ENCODE measurements at regions not wholly inside any gene's neighbourhood (a gene's known extent, or its start where the extent isn't known, plus 50 kb on each side); places are given as distances from the start of the nearest gene placed in this dataset.

- POLR2A ChIA-PET (ENCODE audit: unreplicated experiment) = no interaction called here
- no TSS peak for BruUV-seq (replicated peaks)
- Histone ChIP-seq H3K36me3 (ENCODE audit: low read depth) (no peaks in the 10 kb centered on the region), H3K27ac (no peak overlapping the region), H4K20me1 (ENCODE audit: insufficient read depth) (no peaks in the 10 kb centered on the region), H3K27me3 (ENCODE audit: insufficient read depth, low read depth) (no peaks in the 10 kb centered on the region), H3K4me1 (replicated peaks; ENCODE audit: insufficient read depth) (peaks cover 40% of the 10 kb centered on the region), H3F3A (ENCODE audit: insufficient read depth, low read depth) (peaks cover 5% of the 10 kb centered on the region; the same call in 1 of the 2 replicates), H2AFZ (no peak overlapping the region), H3K9me3 (ENCODE audit: insufficient read depth, low read depth) (no peaks in the 10 kb centered on the region), H3K79me2 (ENCODE audit: low read depth) (no peaks in the 10 kb centered on the region), H3K4me2 (no peak overlapping the region), H3K9me2 (ENCODE audit: insufficient read depth) (no peaks in the 10 kb centered on the region), H3K4me3 (no peak overlapping the region)
- TF ChIP-seq CTCF (conservative IDR thresholded peaks at IDR 0.05) (no peak), EZH2 (IDR thresholded peaks at IDR 0.05; ENCODE audit: low read depth) (no peak)
- no peak for DNase-seq
- CTCF ChIA-PET = no interaction called here
- intact Hi-C loops (cut with micrococcal nuclease; ENCODE audit: unreplicated experiment) = loop anchor here (5.0 to 10.0 kb wide), 7 partner anchors 73 to 367 kb away; no protein-coding TSS in a partner anchor
Measured at GRCh38 chr5:56638768-56639238, 176.5 kb upstream of the MAP3K1 start.

- POLR2A ChIA-PET (ENCODE audit: unreplicated experiment) = no interaction called here
- H3F3A ChIP-seq (ENCODE audit: insufficient read depth, low read depth) = peaks cover 5% of the 10 kb centered on the region; the same call in 1 of the 2 replicates
- H3K79me2 ChIP-seq (ENCODE audit: low read depth) = no peaks in the 10 kb centered on the region
- peak overlapping the region; percentile 40 for H3K4me2 ChIP-seq
- no peak overlapping the region for H3K4me3 ChIP-seq
- H4K20me1 ChIP-seq (ENCODE audit: insufficient read depth) = no peaks in the 10 kb centered on the region
- H3K27ac ChIP-seq = no peak overlapping the region
- H3K36me3 ChIP-seq (ENCODE audit: low read depth) = no peaks in the 10 kb centered on the region
- TF ChIP-seq EZH2 (IDR thresholded peaks at IDR 0.05; ENCODE audit: low read depth) = no peak
- no peak for TF ChIP-seq CTCF (conservative IDR thresholded peaks at IDR 0.05)
- intact Hi-C loops (cut with micrococcal nuclease; ENCODE audit: unreplicated experiment) = loop anchor here (5.0 to 10.0 kb wide), 7 partner anchors 74 to 366 kb away; no protein-coding TSS in a partner anchor
- no peaks in the 10 kb centered on the region for H3K27me3 ChIP-seq (ENCODE audit: insufficient read depth, low read depth)
- H3K9me2 ChIP-seq (ENCODE audit: insufficient read depth) = no peaks in the 10 kb centered on the region
- H2AFZ ChIP-seq = no peak overlapping the region
- DNase-seq = peak; percentile 64 to 70
- CTCF ChIA-PET = no interaction called here
- BruUV-seq (replicated peaks) = no TSS peak
- no peaks in the 10 kb centered on the region for H3K9me3 ChIP-seq (ENCODE audit: insufficient read depth, low read depth)
- H3K4me1 ChIP-seq (replicated peaks; ENCODE audit: insufficient read depth) = peaks cover 40% of the 10 kb centered on the region
Measured at GRCh38 chr5:56638061-56638621, 177.2 kb upstream of the MAP3K1 start.

- Histone ChIP-seq H3K9me3 (ENCODE audit: insufficient read depth, low read depth) (no peaks in the 10 kb centered on the region), H3K27ac (peak overlapping the region; percentile 28)
- CTCF ChIA-PET = interaction anchor here (0.6 kb wide), 1 partner anchor 100 kb away, joined by 4 read pairs; no protein-coding TSS in a partner anchor
Measured at GRCh38 chr5:56637321-56637920, 177.9 kb upstream of the MAP3K1 start.

More at GRCh38 chr5:56637321-56637920, 177.9 kb upstream of the MAP3K1 start:
- Histone ChIP-seq H3K27me3 (ENCODE audit: insufficient read depth, low read depth) (no peaks in the 10 kb centered on the region), H2AFZ (peak overlapping the region; percentile 11; the same call in 1 of the 2 replicates), H3K4me2 (peak overlapping the region; percentile 40), H4K20me1 (ENCODE audit: insufficient read depth) (no peaks in the 10 kb centered on the region), H3K79me2 (ENCODE audit: low read depth) (no peaks in the 10 kb centered on the region), H3K36me3 (ENCODE audit: low read depth) (no peaks in the 10 kb centered on the region), H3K9me2 (ENCODE audit: insufficient read depth) (no peaks in the 10 kb centered on the region), H3F3A (ENCODE audit: insufficient read depth, low read depth) (peaks cover 5% of the 10 kb centered on the region; the same call in 1 of the 2 replicates), H3K4me1 (replicated peaks; ENCODE audit: insufficient read depth) (peaks cover 43% of the 10 kb centered on the region), H3K4me3 (no peak overlapping the region)
- POLR2A ChIA-PET (ENCODE audit: unreplicated experiment) = interaction anchor here (0.5 to 0.7 kb wide), 7 partner anchors 94 to 642 kb away, joined by 3 to 7 read pairs (median 4); partner anchors contain the start of gene IL6ST
- intact Hi-C loops (cut with micrococcal nuclease; ENCODE audit: unreplicated experiment) = loop anchor here (2.0 to 10.0 kb wide), 8 partner anchors 75 to 365 kb away; partner anchors contain the start of gene MAP3K1
- no peak for TF ChIP-seq EZH2 (IDR thresholded peaks at IDR 0.05; ENCODE audit: low read depth)
- TF ChIP-seq CTCF (conservative IDR thresholded peaks at IDR 0.05) = no peak
- peak in 1 of 2 experiments; percentile 80 for DNase-seq
- no TSS peak for BruUV-seq (replicated peaks)

Data from PC-9 (cell line).